ENCODE measurements at regions not wholly inside any gene's neighbourhood (a gene's known extent, or its start where the extent isn't known, plus 50 kb on each side); places are given as distances from the start of the nearest gene placed in this dataset.

GRCh38 chr4:64857815-64858214 lies 448.6 kb upstream of the TECRL start:
- H3K9me3 ChIP-seq = no peaks in the 10 kb centered on the region
- H3K4me1 ChIP-seq = no peaks in the 10 kb centered on the region
- H3K27me3 ChIP-seq = no peaks in the 10 kb centered on the region
- no peak for DNase-seq
- TF ChIP-seq POLR2A (IDR thresholded peaks at IDR 0.05) (no peak), CTCF (IDR thresholded peaks at IDR 0.05) (no peak)
- no peak overlapping the region for H3K4me3 ChIP-seq
- no peak overlapping the region for H3K27ac ChIP-seq
- H3K36me3 ChIP-seq = no peaks in the 10 kb centered on the region
- intact Hi-C loops (cut with DNase I; ENCODE audit: low total_unique reads) = no loop called here

- H3K4me3 ChIP-seq = no peak overlapping the region
- intact Hi-C loops (cut with DNase I; ENCODE audit: low total_unique reads) = no loop called here
Observed at GRCh38 chr4:64857198-64857597, 447.9 kb upstream of the TECRL start.

GRCh38 chr4:64846417-64846816 lies 437.2 kb upstream of the TECRL start:
- TF ChIP-seq POLR2A (IDR thresholded peaks at IDR 0.05) (no peak), CTCF (IDR thresholded peaks at IDR 0.05) (no peak)
- Histone ChIP-seq H3K27ac (no peak overlapping the region), H3K4me1 (no peaks in the 10 kb centered on the region)

More at GRCh38 chr4:64857198-64857597, 447.9 kb upstream of the TECRL start:
- TF ChIP-seq CTCF (IDR thresholded peaks at IDR 0.05) (no peak), POLR2A (IDR thresholded peaks at IDR 0.05) (no peak)
- Histone ChIP-seq H3K27ac (no peak overlapping the region), H3K4me1 (no peaks in the 10 kb centered on the region), H3K27me3 (no peaks in the 10 kb centered on the region), H3K9me3 (no peaks in the 10 kb centered on the region), H3K36me3 (no peaks in the 10 kb centered on the region)
- DNase-seq = no peak

GRCh38 chr4:64829749-64830148 lies 420.5 kb upstream of the TECRL start:
- intact Hi-C loops (cut with DNase I; ENCODE audit: low total_unique reads) = no loop called here
- no peak for DNase-seq
- H3K27me3 ChIP-seq = no peaks in the 10 kb centered on the region
- H3K4me3 ChIP-seq = no peak overlapping the region
- H3K9me3 ChIP-seq = no peaks in the 10 kb centered on the region
- H3K27ac ChIP-seq = no peak overlapping the region
- H3K36me3 ChIP-seq = no peaks in the 10 kb centered on the region
- no peak for TF ChIP-seq CTCF (IDR thresholded peaks at IDR 0.05)
- TF ChIP-seq POLR2A (IDR thresholded peaks at IDR 0.05) = no peak
- no peaks in the 10 kb centered on the region for H3K4me1 ChIP-seq

More at GRCh38 chr4:64846417-64846816, 437.2 kb upstream of the TECRL start:
- intact Hi-C loops (cut with DNase I; ENCODE audit: low total_unique reads) = no loop called here
- no peak overlapping the region for H3K4me3 ChIP-seq
- H3K9me3 ChIP-seq = no peaks in the 10 kb centered on the region
- no peaks in the 10 kb centered on the region for H3K27me3 ChIP-seq
- no peaks in the 10 kb centered on the region for H3K36me3 ChIP-seq
- no peak for DNase-seq

GRCh38 chr4:64824591-64824990 lies 415.3 kb upstream of the TECRL start:
- Histone ChIP-seq H3K27me3 (no peaks in the 10 kb centered on the region), H3K9me3 (no peaks in the 10 kb centered on the region), H3K36me3 (peaks cover 0 to 2% of the 10 kb centered on the region in 2 donors), H3K4me3 (no peak overlapping the region), H3K27ac (no peak overlapping the region), H3K4me1 (no peaks in the 10 kb centered on the region)
- intact Hi-C loops (cut with DNase I; ENCODE audit: low total_unique reads) = no loop called here
- no peak for DNase-seq
- TF ChIP-seq POLR2A (IDR thresholded peaks at IDR 0.05) (no peak), CTCF (IDR thresholded peaks at IDR 0.05) (no peak)

All from uterus (tissue), 3 donors.